GM18868 (cell line): ENCODE measurements at regions not wholly inside any gene's neighbourhood (a gene's known extent, or its start where the extent isn't known, plus 50 kb on each side); places are given as distances from the start of the nearest gene placed in this dataset.

Experiments
- ATAC-seq: cut with Tn5 transposase; IDR thresholded peaks from one replicate; pipeline ENCODE4 v1.9.1; 2021; ENCODE audit warnings: mild to moderate bottlenecking, moderate library complexity; ENCODE audit not compliant: unreplicated experiment

DNA sequence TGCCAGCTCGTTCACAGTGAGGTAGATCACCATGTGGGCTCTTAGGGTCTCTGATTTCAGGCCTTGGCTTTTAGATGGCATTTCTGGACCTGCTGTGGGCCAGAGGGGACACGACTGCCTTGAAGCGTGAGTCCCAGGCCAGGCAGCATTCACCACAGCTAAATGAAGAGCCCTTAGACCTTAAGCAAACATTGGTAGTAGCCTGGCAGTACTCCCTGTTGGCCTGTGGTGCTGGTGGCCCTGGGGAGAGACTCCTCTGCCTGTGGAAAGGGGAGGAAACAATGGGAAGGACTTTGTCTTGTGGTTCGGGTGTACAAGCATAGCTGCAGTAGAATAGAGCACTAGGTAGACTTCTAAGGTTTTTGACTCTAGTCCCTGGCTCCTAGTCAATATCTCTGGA lies 456.0 kb upstream of the DCC start:
- ATAC-seq, result no peak

DNA sequence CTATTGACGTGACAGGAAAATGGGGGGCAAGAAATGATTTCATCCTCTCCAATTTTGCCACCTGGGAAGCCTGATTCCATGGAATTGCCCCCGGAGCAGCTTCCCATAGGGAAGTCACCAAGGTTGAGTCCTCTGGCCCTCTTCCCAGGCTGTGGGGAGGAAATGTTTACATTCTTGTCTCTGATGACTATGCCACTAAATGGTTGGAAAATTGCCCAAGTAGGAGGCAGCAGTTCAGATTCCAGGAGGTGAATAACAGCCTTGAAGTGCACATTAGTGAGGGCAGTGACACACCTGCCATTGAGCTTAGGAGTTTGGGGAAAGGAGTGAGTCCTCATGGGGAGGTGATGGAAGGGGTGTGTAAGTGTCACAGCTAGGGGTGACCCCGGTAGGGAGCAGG lies 449.2 kb upstream of the DCC start:
- no peak for ATAC-seq

DNA sequence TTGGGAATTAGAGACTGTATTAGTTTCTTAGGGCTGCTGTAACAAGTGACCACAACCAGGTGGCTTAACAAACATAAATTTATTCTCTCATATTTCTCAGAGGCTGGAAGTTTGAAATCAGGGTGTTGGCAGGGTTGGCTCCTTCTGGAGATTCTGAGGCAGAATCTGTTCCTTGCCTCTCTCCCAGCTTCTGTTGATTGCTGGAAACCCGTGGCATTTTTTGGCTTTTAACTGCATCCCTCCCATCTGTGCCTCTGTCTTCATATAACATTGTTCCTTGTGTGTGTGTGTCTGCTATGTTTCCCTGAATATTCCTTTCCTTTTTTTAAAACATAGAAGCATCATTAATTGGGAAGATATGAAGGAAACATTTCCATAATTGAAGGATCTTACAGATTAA lies 448.1 kb upstream of the DCC start:
- ATAC-seq, result no peak

DNA sequence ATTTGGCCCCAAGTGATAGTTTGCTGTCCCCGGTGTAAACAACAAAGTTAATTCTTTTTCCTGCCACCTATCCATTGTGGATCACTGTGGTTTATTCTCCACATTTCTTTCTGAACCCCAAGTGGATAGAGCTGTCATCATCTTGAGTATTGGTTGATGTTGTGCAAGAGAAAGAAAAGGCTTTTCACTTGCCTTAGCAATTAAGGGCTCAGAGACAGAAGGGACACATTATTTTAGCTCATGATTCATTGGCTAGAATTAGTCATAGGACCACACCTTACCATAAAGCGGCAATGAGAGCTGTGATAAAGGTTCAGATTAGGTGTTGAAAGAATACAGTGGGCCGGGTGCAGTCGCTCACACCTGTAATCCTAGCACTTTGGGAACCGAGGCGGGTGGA lies 442.1 kb upstream of the DCC start:
- ATAC-seq, result no peak

DNA sequence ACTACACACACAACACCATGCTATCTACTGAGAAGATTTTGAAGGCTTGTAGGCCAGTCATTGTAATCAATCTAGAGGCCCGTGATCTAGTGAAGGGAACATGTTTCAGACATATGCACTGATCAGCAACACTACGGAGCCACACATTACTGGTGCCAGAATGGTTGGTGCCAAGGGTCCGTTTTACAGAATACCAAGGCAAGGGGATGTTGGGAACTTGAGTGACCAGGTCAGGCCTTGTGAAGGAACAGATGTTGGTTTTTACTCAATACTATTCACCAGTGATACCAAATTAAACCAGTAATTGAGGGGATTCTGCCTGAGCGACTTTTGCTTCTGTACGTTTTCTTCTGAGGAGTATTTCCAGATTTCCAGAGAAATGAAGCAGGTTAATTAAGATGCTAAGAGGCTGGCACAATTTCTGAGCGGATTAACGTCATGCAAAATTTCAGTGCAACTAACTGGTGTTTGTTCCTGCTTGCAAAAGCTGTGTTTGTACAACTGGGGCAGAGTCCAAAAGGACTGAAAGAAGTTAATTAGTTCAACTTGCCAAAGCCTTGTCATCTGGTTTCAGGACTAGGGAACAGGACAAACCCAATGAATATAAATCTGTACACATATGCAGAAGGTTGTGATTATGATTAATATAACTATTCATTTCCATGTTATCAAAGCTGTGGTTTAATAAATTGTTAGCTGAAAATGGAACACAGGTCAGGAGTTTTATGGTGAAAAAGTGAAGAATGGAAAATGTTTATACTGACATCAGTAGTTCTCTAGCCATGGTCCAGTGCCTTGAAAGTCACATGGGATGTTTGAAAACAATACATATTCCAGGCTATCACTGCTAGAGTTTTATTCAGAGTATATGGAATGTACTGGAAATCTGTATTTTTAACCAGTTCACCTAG lies 432.1 kb upstream of the DCC start:
- no peak for ATAC-seq

DNA sequence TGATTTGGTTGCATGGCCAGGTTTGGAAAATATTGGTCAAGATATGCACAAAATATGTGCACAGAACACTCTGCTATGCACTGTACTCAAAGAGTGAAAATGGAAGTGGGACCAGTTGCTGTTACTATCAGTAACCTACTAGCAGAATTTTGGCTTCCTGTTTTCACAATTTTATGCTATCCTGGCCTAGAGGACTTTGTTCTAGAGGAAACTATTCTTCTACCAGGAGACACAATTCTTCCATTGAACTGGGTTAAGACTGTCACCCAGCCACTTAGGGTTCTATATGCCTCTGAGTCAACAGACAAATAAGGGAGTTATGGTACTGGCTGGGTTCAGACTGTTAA lies 431.4 kb upstream of the DCC start:
- peak; percentile 46 for ATAC-seq

DNA sequence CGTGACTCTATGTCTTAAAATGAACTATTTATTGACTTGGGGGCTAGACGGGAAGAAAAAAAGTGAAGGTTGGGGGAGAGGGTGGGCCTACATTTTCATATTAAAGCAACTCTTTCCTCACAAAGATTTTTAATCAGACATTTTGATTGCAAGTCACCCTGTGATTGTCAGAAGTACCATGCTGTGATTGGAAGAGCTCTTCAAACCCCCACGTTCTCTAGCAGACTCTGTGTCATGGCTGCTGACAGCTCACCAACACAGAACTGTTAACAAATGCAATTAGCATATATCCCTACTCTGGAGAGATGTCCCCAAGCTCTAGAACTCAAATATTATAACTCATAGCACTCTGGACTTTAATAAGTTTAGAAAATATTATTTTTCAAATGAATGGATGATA lies 428.4 kb upstream of the DCC start:
- no peak for ATAC-seq

DNA sequence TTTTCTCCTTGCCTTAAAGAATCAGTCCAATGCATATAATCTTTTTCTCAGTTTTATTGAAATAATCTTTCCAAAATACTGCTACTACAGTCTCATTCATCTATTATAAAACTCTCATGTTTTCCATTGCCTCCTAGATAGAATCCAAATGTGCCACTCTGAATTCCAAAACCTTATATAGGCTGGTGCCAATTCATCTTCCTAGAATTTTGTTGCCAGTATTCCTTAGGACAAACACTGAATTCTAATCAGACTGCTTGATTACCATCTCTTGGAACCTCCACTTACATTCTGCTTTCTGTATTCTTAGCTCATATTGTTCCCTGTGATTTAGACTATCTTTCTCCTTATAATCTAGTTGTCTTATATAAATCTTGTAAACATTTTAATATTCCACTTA lies 427.6 kb upstream of the DCC start:
- no peak for ATAC-seq

DNA sequence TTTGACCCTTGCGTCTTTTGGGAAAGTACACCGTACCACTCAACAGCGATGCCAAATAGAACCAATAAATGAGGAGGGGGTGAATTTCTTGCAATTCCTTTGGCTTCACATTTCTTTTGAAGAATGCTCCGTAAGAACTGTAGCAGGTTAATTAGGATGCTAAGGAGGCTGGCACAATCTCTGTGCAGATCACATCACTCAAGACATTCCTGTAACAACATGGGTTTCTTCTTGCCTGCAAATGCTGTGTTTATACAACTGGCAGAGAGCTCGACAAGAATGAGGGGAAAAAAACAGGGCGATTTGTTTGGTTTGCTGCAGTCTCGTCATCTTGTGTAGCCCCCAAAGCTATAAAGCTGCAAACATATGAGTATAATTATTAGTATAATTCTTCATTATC lies 424.8 kb upstream of the DCC start:
- no peak for ATAC-seq

DNA sequence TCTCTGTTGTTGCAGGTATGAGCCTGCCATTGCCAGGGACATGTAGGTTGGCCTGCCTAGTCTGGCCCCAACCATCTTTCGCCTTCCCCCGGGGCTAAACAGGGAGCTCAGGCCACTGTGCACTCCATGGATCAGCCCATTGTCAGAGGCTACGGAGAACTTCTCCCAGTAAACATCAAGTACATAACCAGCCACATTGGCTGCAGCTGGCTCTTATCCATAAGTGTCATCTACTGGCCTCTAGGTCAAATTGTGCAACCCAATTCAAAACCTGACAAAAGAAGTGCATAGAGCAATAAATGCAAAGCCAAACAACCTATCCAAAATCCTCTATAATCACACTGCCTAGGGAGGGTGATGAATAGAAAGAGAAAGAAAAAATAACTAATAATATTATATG lies 418.1 kb upstream of the DCC start:
- no peak for ATAC-seq

DNA sequence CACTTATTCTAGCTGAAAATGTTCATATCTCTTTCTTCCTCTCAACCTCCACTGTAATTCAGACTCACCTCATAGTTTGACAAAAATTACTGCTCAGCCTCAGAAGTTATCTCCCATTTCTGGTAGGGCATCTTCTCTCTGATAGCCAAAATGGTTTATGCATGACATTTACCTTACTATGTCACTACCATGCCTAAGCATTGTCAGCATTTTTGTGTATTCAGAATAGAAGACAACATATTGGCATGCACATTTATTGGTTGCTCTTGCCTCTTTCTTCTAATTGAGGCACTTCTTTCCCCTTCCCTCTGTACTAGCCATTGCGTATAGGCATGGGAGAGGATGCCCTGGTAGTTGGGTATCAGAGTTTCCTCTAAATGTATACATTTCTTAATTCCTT lies 406.1 kb upstream of the DCC start:
- ATAC-seq, result no peak

DNA sequence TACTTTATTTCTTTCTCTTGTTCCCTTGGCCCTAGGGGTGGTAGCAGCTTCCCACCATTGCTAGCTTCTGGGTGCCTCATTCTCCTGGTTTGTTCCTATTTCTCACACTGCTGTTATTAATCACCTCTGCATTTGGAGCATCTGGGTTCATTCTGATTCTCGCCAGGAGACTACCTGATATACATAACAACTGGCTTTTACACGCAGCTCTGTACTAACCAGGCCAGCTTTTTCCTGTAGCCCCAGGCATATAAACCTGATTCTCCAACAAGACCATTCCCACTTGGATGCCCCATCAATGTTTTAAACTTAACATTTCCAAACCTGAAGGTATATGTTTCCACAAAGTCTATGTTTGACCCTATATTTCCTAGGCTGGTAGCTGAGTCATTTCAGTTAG lies 403.9 kb upstream of the DCC start:
- ATAC-seq, result no peak

DNA sequence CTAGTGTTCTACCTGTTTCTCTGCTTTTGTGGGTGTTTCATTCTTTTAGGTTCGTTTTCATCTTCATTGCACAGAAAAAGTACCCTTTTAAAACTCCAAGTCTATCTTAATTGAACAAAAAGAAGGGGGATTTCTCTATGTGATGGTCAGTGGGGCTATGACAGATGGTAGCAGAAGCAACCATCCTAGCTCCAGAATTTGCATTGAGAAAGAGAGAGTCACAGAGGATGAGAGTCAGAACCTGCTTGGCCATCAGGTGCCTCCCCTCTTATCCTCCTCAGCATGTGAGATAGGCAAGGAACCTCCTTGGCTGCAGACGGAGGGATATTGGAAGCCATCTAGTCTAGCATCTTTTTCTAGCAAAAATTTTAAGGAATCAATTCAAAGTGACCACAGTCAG lies 398.0 kb upstream of the DCC start:
- peak; percentile 49 for ATAC-seq

DNA sequence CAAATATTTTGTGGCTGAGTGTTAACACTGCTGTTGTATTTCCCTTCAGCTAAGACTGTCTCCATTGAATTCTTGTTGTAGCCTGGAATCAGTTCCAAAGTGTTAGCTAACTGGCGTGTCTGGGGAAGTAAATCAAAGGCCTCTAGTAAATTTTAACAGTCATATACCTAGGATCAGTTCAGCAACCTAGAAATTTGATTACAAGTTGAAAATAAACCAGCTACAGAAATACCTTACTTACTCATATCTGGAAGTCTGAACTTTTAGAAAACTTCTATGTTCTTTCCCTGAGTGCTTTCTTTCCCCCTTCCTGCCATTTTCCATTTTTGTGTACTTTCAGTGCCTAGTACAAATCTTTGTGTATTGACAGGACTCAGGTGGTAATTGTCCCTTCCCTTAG lies 396.7 kb upstream of the DCC start:
- ATAC-seq, result peak; percentile 43

DNA sequence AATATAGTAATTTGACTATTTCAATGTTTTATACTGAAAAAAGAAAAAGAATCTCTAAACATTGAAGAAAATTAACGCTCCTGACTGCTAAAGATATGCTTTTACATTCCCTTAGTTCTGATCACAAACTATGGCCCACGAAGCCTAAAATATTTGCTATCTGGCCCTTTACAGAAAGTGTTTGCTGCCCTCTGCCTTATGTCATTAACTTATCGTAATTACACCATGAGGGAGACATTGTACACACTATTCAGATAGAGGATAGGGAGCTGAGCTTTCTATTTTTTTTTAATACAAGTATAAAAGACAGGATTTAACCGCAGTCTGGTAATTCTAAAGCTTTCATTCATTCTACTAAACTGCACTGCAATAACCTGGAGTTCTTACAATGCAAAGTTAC lies 393.1 kb upstream of the DCC start:
- ATAC-seq, result no peak

DNA sequence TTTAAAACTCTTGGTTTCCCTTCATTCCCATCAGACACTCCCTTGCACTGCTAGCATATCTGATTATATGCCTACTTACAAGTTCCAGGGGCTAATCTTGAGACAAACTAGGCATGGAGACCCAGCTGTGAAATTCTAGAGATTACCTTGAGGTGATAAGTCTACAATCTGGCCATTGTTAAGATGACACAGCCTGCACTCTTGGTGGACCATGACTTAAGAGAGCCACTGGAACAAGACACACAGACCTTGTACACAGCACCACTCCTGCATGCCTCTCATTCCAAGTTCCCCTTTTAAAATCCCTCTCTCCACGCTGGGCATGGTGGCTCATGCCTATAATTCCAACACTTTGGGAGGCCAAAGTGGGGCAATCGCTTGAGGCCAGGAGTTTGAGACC lies 387.2 kb upstream of the DCC start:
- ATAC-seq, result no peak

DNA sequence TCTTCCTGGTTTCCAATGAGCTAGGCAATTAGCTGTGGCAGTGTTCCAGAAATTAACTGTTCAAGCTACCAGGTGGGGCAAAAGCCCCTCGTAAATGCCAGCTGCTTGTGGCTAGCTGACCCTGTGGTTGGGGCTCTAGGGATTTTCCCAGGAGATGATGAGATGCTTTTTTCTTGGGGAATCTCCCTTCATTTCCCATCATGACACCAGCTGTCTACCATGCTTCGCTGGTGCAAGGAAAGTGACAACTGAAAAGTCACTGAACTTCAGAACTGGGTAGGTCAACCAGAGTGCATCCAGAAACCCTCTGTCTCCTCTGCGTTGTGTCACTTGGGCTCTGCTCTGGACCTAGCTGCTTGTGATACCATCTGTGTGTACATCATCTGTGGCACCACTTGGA lies 386.5 kb upstream of the DCC start:
- ATAC-seq, result peak; percentile 84

DNA sequence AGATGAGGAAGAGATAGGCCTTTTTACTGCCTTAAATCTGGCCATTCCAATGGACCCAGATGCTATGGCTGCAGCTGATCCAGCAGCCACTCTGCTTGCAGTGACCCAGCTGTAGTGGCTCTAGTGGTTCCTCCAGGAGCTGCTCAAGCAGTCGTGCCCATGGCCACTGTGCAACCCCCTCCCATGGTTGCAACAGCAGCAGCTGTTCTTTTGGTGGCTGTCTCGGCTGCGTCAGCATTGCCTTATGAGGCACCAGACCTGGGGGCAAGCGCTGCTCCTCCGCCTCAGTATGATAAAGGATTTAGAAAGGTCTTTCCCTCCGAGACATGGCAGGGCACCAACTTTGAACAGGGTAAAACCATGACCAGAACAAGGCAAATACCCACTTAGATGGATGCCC lies 384.9 kb upstream of the DCC start:
- no peak for ATAC-seq

DNA sequence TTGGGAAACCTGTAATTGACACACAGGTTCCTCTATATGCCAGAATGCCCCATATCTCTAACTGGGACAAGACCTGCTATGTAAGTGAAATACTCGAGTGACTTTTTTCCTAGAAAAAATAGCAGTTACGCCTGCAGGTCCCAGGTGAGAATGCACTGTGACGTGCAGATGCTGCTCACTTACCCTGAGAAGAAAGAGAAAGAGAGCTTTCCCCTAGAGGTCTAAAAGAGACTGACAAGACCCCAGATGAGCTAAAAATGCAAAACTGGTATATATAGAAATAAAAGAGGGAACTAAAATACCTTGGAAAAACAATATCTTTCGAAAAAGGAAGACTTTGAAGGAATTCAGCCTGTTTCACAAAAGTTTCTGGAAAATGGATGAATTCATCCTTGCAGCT lies 383.0 kb upstream of the DCC start:
- no peak for ATAC-seq

DNA sequence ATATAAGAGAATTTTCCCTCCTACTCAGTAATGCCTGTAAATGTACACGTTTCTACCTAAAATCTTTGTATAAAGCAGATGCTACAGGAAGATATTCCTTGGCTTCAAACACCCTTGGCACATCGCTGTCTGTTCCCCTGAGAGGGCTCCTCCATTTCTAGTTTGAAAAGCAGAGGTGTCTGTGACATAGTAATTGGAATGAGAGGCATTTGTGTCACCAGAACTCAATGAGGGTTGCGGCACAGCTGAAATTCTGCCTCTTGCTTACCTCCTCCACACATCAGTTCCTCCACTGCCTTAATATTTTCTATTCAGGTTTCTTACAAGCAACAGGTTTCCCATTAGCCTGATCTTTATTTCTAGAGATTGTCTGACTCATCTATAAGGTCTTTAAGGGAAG lies 359.9 kb upstream of the DCC start:
- ATAC-seq, result no peak

DNA sequence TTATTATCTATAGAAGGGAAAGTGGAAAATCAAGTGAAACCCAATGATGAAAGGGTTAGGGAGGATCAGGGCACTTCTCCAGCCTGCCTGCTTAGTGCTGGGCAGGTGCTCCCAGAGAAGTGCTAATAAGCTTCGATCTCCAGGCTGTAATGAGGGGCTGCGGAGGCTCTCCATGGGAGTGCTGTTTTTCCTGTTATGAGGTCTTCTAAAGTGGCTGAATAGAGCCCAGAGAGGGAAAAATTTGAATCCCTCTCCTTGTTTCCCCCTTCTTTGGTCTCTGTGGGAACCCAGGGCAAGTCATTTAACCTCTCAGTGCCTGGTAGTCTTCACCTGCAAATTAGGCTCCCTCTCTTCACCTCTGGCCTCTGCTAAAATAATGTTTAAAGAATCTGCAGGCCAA lies 351.7 kb upstream of the DCC start:
- ATAC-seq, result no peak

DNA sequence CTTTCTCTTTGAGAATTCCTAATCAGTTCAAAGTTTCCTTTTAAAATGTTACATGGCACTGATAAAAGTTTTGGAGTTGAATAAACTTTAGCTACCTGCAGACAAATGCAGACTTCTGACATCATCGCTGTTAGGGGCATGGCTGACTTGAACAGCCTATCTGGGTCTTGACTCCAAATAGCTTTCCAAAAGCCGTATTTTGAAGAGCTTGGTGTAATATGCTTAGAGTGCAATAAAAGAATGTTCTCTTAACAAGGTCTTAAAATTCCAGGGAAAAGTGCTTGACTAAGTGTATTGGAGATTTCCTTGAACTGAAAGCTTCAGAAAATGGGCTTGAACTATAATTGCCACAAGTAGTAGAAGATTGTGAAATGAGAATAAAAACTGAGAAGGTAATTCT lies 342.9 kb upstream of the DCC start:
- ATAC-seq, result no peak

DNA sequence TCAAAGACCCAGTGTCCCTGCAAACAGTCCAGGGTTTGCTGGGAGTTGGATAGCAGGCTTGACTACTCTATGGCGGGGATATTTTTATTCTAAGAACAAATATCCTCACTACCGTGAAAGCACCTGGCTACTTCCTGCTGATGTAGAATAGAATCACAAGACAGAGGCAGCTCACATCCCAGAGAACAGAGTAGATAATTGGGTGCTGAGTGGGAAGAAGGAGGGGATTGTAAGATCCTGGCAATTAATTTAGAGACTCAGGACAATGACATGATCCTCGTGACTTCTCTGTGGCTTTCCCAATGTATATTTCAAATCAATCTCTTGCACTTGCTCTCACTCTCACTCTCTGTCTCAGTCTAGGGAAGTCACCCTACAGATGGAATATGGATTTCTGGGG lies 341.9 kb upstream of the DCC start:
- ATAC-seq, result no peak
